ENCODE measurements at regions not wholly inside any gene's neighbourhood (a gene's known extent, or its start where the extent isn't known, plus 50 kb on each side); places are given as distances from the start of the nearest gene placed in this dataset.
A peak's percentile ranks its signal among the peaks of the same experiment; 100 is the strongest.

DNA sequence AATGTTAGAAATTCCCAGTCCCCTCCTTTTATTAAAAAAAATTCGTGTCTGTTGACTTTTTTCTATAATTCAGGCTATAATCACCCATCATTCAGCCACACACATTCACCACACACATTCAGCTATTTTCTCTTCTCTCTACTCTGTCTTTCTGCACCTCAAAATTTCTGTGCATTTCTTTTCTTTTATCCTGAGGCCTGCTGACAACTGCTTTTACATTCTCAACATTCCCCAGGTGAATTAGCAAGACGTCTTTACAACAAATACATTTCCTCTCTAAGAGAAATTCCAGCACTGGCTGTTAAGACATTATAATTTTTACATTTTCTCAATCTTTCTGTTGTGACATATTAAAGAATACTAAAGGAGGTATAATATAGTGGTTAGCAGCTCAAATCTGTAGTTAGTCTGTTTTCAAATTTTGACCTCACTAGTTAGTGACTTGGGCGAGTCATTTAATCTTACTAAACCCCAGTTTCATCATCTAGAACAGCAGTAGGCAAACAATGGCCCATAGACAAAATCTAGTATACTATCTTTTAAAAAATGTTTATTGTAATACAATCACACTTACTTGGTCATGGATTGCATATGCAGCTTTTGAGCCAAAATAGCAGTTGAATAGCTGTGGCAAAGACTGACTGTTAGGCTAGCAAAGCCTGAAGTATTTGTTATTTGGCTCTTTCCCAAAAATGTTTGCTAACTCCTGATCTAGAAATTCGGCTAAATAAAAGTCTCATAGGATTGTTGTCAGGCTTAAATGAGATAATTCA, 350.7 kb downstream of the NSUN3 start:
- peak; percentile 65 for ATAC-seq
- peak overlapping the region; percentile 96 for H3K27ac Mint-ChIP-seq
- H4K20me1 ChIP-seq (replicated peaks; ENCODE audit: insufficient read depth), result no peaks in the 10 kb centered on the region

More for the DNA sequence above, 350.7 kb downstream of the NSUN3 start:
- DNase-seq (ENCODE audit: low spot score), result peak; percentile 70
- Mint-ChIP-seq H3K4me3 (peak overlapping the region; percentile 19; the same call in 2 of the 3 replicates), H3K36me3 (ENCODE audit: low read depth) (no peaks in the 10 kb centered on the region), H3K4me1 (peaks cover 23% of the 10 kb centered on the region), H3K27me3 (ENCODE audit: insufficient read depth, low read depth, poor library complexity) (no peaks in the 10 kb centered on the region), H3K9me3 (0 out of 3 replicates have a peak, but pooled peaks cover 1% of the 10 kb centered on the region)
- H3F3A ChIP-seq (replicated peaks; ENCODE audit: low read depth), result no peaks in the 10 kb centered on the region
- H2AFZ ChIP-seq, result no peak overlapping the region
- H3K36me3 ChIP-seq (ENCODE audit: insufficient read depth), result no peaks in the 10 kb centered on the region
- TF ChIP-seq EZH2phosphoT487 (IDR thresholded peaks at IDR 0.05; ENCODE audit: unreplicated experiment), result no peak
- TF ChIP-seq STAT1 (IDR thresholded peaks at IDR 0.05; ENCODE audit: unreplicated experiment), result no peak
- TF ChIP-seq, protein P1, sequence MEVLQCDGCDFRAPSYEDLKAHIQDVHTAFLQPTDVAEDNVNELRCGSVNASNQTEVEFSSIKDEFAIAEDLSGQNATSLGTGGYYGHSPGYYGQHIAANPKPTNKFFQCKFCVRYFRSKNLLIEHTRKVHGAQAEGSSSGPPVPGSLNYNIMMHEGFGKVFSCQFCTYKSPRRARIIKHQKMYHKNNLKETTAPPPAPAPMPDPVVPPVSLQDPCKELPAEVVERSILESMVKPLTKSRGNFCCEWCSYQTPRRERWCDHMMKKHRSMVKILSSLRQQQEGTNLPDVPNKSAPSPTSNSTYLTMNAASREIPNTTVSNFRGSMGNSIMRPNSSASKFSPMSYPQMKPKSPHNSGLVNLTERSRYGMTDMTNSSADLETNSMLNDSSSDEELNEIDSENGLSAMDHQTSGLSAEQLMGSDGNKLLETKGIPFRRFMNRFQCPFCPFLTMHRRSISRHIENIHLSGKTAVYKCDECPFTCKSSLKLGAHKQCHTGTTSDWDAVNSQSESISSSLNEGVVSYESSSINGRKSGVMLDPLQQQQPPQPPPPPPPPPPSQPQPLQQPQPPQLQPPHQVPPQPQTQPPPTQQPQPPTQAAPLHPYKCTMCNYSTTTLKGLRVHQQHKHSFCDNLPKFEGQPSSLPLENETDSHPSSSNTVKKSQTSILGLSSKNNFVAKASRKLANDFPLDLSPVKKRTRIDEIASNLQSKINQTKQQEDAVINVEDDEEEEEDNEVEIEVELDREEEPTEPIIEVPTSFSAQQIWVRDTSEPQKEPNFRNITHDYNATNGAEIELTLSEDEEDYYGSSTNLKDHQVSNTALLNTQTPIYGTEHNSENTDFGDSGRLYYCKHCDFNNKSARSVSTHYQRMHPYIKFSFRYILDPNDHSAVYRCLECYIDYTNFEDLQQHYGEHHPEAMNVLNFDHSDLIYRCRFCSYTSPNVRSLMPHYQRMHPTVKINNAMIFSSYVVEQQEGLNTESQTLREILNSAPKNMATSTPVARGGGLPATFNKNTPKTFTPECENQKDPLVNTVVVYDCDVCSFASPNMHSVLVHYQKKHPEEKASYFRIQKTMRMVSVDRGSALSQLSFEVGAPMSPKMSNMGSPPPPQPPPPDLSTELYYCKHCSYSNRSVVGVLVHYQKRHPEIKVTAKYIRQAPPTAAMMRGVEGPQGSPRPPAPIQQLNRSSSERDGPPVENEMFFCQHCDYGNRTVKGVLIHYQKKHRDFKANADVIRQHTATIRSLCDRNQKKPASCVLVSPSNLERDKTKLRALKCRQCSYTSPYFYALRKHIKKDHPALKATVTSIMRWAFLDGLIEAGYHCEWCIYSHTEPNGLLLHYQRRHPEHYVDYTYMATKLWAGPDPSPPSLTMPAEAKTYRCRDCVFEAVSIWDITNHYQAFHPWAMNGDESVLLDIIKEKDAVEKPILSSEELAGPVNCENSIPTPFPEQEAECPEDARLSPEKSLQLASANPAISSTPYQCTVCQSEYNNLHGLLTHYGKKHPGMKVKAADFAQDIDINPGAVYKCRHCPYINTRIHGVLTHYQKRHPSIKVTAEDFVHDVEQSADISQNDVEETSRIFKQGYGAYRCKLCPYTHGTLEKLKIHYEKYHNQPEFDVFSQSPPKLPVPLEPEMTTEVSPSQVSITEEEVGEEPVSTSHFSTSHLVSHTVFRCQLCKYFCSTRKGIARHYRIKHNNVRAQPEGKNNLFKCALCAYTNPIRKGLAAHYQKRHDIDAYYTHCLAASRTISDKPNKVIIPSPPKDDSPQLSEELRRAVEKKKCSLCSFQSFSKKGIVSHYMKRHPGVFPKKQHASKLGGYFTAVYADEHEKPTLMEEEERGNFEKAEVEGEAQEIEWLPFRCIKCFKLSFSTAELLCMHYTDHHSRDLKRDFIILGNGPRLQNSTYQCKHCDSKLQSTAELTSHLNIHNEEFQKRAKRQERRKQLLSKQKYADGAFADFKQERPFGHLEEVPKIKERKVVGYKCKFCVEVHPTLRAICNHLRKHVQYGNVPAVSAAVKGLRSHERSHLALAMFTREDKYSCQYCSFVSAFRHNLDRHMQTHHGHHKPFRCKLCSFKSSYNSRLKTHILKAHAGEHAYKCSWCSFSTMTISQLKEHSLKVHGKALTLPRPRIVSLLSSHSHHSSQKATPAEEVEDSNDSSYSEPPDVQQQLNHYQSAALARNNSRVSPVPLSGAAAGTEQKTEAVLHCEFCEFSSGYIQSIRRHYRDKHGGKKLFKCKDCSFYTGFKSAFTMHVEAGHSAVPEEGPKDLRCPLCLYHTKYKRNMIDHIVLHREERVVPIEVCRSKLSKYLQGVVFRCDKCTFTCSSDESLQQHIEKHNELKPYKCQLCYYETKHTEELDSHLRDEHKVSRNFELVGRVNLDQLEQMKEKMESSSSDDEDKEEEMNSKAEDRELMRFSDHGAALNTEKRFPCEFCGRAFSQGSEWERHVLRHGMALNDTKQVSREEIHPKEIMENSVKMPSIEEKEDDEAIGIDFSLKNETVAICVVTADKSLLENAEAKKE (CRISPR knock-in tag; IDR thresholded peaks at IDR 0.05), result no peak
- TF ChIP-seq JUNB (IDR thresholded peaks at IDR 0.05; ENCODE audit: unreplicated experiment), result no peak
- TF ChIP-seq POLR2AphosphoS5 (IDR thresholded peaks at IDR 0.05; ENCODE audit: low read depth), result no peak
- no peak for TF ChIP-seq EZH2 (IDR thresholded peaks at IDR 0.05; ENCODE audit: low read depth, unreplicated experiment)
- no peak for TF ChIP-seq CTCF (conservative IDR thresholded peaks at IDR 0.05; ENCODE audit: low read depth in 2 of 2)
- no peaks in the 10 kb centered on the region for H3K27me3 ChIP-seq (ENCODE audit: insufficient read depth)
- no peak overlapping the region for H3K4me2 ChIP-seq
- no peaks in the 10 kb centered on the region for H3K9me2 ChIP-seq (ENCODE audit: insufficient read depth)
- H3K4me1 ChIP-seq (ENCODE audit: insufficient read depth), result peaks cover 17% of the 10 kb centered on the region; the same call in 1 of the 2 replicates
- H3K4me3 ChIP-seq, result no peak overlapping the region
- H3K79me2 ChIP-seq (replicated peaks; ENCODE audit: insufficient read depth), result no peaks in the 10 kb centered on the region
- peak overlapping the region; percentile 93 for H3K27ac ChIP-seq (ENCODE audit: low read depth)

Data from GM23338 (cell line).